ENCODE measurements at regions not wholly inside any gene's neighbourhood (a gene's known extent, or its start where the extent isn't known, plus 50 kb on each side); places are given as distances from the start of the nearest gene placed in this dataset.

GRCh38 chr2:126480033-126480432, 175.9 kb upstream of the GYPC start:
- Mint-ChIP-seq H3K9me3 (no peaks in the 10 kb centered on the region), H3K4me3 (no peak overlapping the region), H3K27me3 (no peaks in the 10 kb centered on the region), H3K27ac (no peak overlapping the region), H3K36me3 (ENCODE audit: low read depth) (no peaks in the 10 kb centered on the region), H3K4me1 (ENCODE audit: low read depth) (no peaks in the 10 kb centered on the region)
- intact Hi-C loops (cut with micrococcal nuclease): no loop called here

GRCh38 chr2:126482582-126483464, 173.1 kb upstream of the GYPC start:
- Mint-ChIP-seq H3K9me3 (no peaks in the 10 kb centered on the region), H3K36me3 (ENCODE audit: low read depth) (no peaks in the 10 kb centered on the region), H3K27ac (no peak overlapping the region), H3K27me3 (no peaks in the 10 kb centered on the region), H3K4me3 (no peak overlapping the region), H3K4me1 (ENCODE audit: low read depth) (no peaks in the 10 kb centered on the region)
- intact Hi-C loops (cut with micrococcal nuclease): no loop called here

- intact Hi-C loops (cut with micrococcal nuclease): no loop called here
- Mint-ChIP-seq H3K36me3 (ENCODE audit: low read depth) (no peaks in the 10 kb centered on the region), H3K9me3 (peaks cover 23% of the 10 kb centered on the region), H3K4me3 (no peak overlapping the region), H3K27me3 (no peaks in the 10 kb centered on the region), H3K27ac (no peak overlapping the region), H3K4me1 (ENCODE audit: low read depth) (peaks cover 5% of the 10 kb centered on the region)
These were observed 161.4 kb upstream of the GYPC start for GRCh38 chr2:126494593-126494992.

- H3K4me1 Mint-ChIP-seq (ENCODE audit: low read depth): peaks cover 5% of the 10 kb centered on the region
- H3K36me3 Mint-ChIP-seq (ENCODE audit: low read depth): no peaks in the 10 kb centered on the region
- no peaks in the 10 kb centered on the region for H3K27me3 Mint-ChIP-seq
- H3K4me3 Mint-ChIP-seq: no peak overlapping the region
- H3K9me3 Mint-ChIP-seq: peaks cover 23% of the 10 kb centered on the region
- intact Hi-C loops (cut with micrococcal nuclease): no loop called here
- no peak overlapping the region for H3K27ac Mint-ChIP-seq
These were observed 160.8 kb upstream of the GYPC start for GRCh38 chr2:126495189-126495588.

- Mint-ChIP-seq H3K4me1 (ENCODE audit: low read depth) (peaks cover 3% of the 10 kb centered on the region), H3K27ac (no peak overlapping the region), H3K36me3 (ENCODE audit: low read depth) (no peaks in the 10 kb centered on the region), H3K9me3 (peaks cover 23% of the 10 kb centered on the region), H3K4me3 (no peak overlapping the region), H3K27me3 (no peaks in the 10 kb centered on the region)
- intact Hi-C loops (cut with micrococcal nuclease): no loop called here
These were observed 159.5 kb upstream of the GYPC start for GRCh38 chr2:126496493-126496892.

GRCh38 chr2:126503476-126503875, 152.5 kb upstream of the GYPC start:
- Mint-ChIP-seq H3K27me3 (no peaks in the 10 kb centered on the region), H3K4me3 (no peak overlapping the region), H3K36me3 (ENCODE audit: low read depth) (no peaks in the 10 kb centered on the region), H3K4me1 (ENCODE audit: low read depth) (no peaks in the 10 kb centered on the region), H3K9me3 (no peaks in the 10 kb centered on the region), H3K27ac (no peak overlapping the region)
- intact Hi-C loops (cut with micrococcal nuclease): no loop called here

- Mint-ChIP-seq H3K27ac (no peak overlapping the region), H3K4me3 (no peak overlapping the region), H3K4me1 (ENCODE audit: low read depth) (no peaks in the 10 kb centered on the region), H3K27me3 (no peaks in the 10 kb centered on the region), H3K36me3 (ENCODE audit: low read depth) (no peaks in the 10 kb centered on the region), H3K9me3 (no peaks in the 10 kb centered on the region)
- intact Hi-C loops (cut with micrococcal nuclease): no loop called here
These were observed 151.0 kb upstream of the GYPC start for GRCh38 chr2:126504949-126505348.

GRCh38 chr2:126506786-126507185, 149.2 kb upstream of the GYPC start:
- intact Hi-C loops (cut with micrococcal nuclease): no loop called here
- Mint-ChIP-seq H3K27ac (no peak overlapping the region), H3K4me3 (no peak overlapping the region), H3K36me3 (ENCODE audit: low read depth) (no peaks in the 10 kb centered on the region), H3K27me3 (no peaks in the 10 kb centered on the region), H3K4me1 (ENCODE audit: low read depth) (no peaks in the 10 kb centered on the region), H3K9me3 (no peaks in the 10 kb centered on the region)

- no peaks in the 10 kb centered on the region for H3K36me3 Mint-ChIP-seq (ENCODE audit: low read depth)
- no peaks in the 10 kb centered on the region for H3K4me1 Mint-ChIP-seq (ENCODE audit: low read depth)
- H3K4me3 Mint-ChIP-seq: no peak overlapping the region
- H3K27ac Mint-ChIP-seq: no peak overlapping the region
- no peaks in the 10 kb centered on the region for H3K9me3 Mint-ChIP-seq
- intact Hi-C loops (cut with micrococcal nuclease): no loop called here
- H3K27me3 Mint-ChIP-seq: no peaks in the 10 kb centered on the region
These were observed 148.5 kb upstream of the GYPC start for GRCh38 chr2:126507425-126507911.

GRCh38 chr2:126510356-126510755, 145.6 kb upstream of the GYPC start:
- intact Hi-C loops (cut with micrococcal nuclease): no loop called here
- no peak overlapping the region for H3K4me3 Mint-ChIP-seq
- no peaks in the 10 kb centered on the region for H3K9me3 Mint-ChIP-seq
- H3K36me3 Mint-ChIP-seq (ENCODE audit: low read depth): no peaks in the 10 kb centered on the region
- H3K27ac Mint-ChIP-seq: no peak overlapping the region
- no peaks in the 10 kb centered on the region for H3K27me3 Mint-ChIP-seq
- no peaks in the 10 kb centered on the region for H3K4me1 Mint-ChIP-seq (ENCODE audit: low read depth)

GRCh38 chr2:126510960-126511359, 145.0 kb upstream of the GYPC start:
- intact Hi-C loops (cut with micrococcal nuclease): no loop called here
- Mint-ChIP-seq H3K4me1 (ENCODE audit: low read depth) (no peaks in the 10 kb centered on the region), H3K9me3 (no peaks in the 10 kb centered on the region), H3K27me3 (no peaks in the 10 kb centered on the region), H3K27ac (no peak overlapping the region), H3K4me3 (no peak overlapping the region), H3K36me3 (ENCODE audit: low read depth) (no peaks in the 10 kb centered on the region)

- H3K4me3 Mint-ChIP-seq: no peak overlapping the region
- intact Hi-C loops (cut with micrococcal nuclease): no loop called here
- H3K36me3 Mint-ChIP-seq (ENCODE audit: low read depth): no peaks in the 10 kb centered on the region
- H3K27ac Mint-ChIP-seq: no peak overlapping the region
- H3K9me3 Mint-ChIP-seq: no peaks in the 10 kb centered on the region
- no peaks in the 10 kb centered on the region for H3K27me3 Mint-ChIP-seq
- H3K4me1 Mint-ChIP-seq (ENCODE audit: low read depth): no peaks in the 10 kb centered on the region
These were observed 143.9 kb upstream of the GYPC start for GRCh38 chr2:126512026-126512425.

GRCh38 chr2:126513033-126513432, 142.9 kb upstream of the GYPC start:
- H3K4me3 Mint-ChIP-seq: no peak overlapping the region
- H3K27me3 Mint-ChIP-seq: no peaks in the 10 kb centered on the region
- intact Hi-C loops (cut with micrococcal nuclease): no loop called here

GRCh38 chr2:126515471-126515870, 140.5 kb upstream of the GYPC start:
- intact Hi-C loops (cut with micrococcal nuclease): no loop called here
- no peaks in the 10 kb centered on the region for H3K9me3 Mint-ChIP-seq
- H3K27ac Mint-ChIP-seq: no peak overlapping the region
- H3K4me1 Mint-ChIP-seq (ENCODE audit: low read depth): no peaks in the 10 kb centered on the region
- no peaks in the 10 kb centered on the region for H3K27me3 Mint-ChIP-seq
- H3K36me3 Mint-ChIP-seq (ENCODE audit: low read depth): no peaks in the 10 kb centered on the region
- no peak overlapping the region for H3K4me3 Mint-ChIP-seq

More at GRCh38 chr2:126513033-126513432, 142.9 kb upstream of the GYPC start:
- Mint-ChIP-seq H3K27ac (no peak overlapping the region), H3K9me3 (no peaks in the 10 kb centered on the region), H3K4me1 (ENCODE audit: low read depth) (no peaks in the 10 kb centered on the region), H3K36me3 (ENCODE audit: low read depth) (no peaks in the 10 kb centered on the region)

GRCh38 chr2:126518196-126518595, 137.8 kb upstream of the GYPC start:
- H3K4me1 Mint-ChIP-seq (ENCODE audit: low read depth): no peaks in the 10 kb centered on the region
- H3K36me3 Mint-ChIP-seq (ENCODE audit: low read depth): no peaks in the 10 kb centered on the region
- H3K9me3 Mint-ChIP-seq: no peaks in the 10 kb centered on the region
- no peaks in the 10 kb centered on the region for H3K27me3 Mint-ChIP-seq
- H3K27ac Mint-ChIP-seq: no peak overlapping the region
- no peak overlapping the region for H3K4me3 Mint-ChIP-seq
- intact Hi-C loops (cut with micrococcal nuclease): no loop called here
